DND-41 (cell line): ENCODE measurements at regions not wholly inside any gene's neighbourhood (a gene's known extent, or its start where the extent isn't known, plus 50 kb on each side); places are given as distances from the start of the nearest gene placed in this dataset.

Source experiments
- ATAC-seq: fragments of 200-7000 bp; cut with Tn5 transposase; 3 replicates; pipeline ENCODE4 v1.9.1; 2021; ENCODE audit warnings: low read depth; ENCODE audit not compliant: insufficient read depth
- DNase-seq: peaks from one replicate; pipeline ENCODE4 v3.0.0-alpha.2; 2020
- H2AFZ ChIP-seq: 2 replicates; pipeline ENCODE4 v1.6.0; 2012; ENCODE audit warnings: low read depth, low read length
- H3K27ac ChIP-seq: 2 replicates; pipeline ENCODE4 v1.5.1; 2012; ENCODE audit warnings: low read length, inconsistent platforms
- H3K27me3 ChIP-seq: fragments of 200-600 bp; sonication (generic); 2 replicates; pipeline ENCODE4 v1.6.0; 2012; ENCODE audit warnings: low read length, mild to moderate bottlenecking, inconsistent platforms; ENCODE audit not compliant: insufficient read depth, poor library complexity
- H3K36me3 ChIP-seq: 2 replicates; pipeline ENCODE4 v1.5.1; 2012; ENCODE audit warnings: low read length, inconsistent platforms; ENCODE audit not compliant: insufficient read depth
- H3K4me1 ChIP-seq: 2 replicates; pipeline ENCODE4 v1.5.1; 2012; ENCODE audit warnings: mild to moderate bottlenecking, low read length; ENCODE audit not compliant: insufficient read depth
- H3K4me2 ChIP-seq: 2 replicates; pipeline ENCODE4 v1.6.0; 2012; ENCODE audit warnings: mild to moderate bottlenecking, moderate library complexity, low read length, inconsistent platforms; ENCODE audit not compliant: insufficient read depth
- H3K4me3 ChIP-seq, 2 experiments: fragments of 200-600 bp in 1 of 2; shearing (Covaris generic) in 1 of 2; 2 replicates each; pipeline ENCODE4 v1.5.1; 2012 to 2016; ENCODE audit warnings: inconsistent platforms in 2 of 2, low read length in 2 of 2, mild to moderate bottlenecking in 2 of 2, low read depth in 1 of 2, moderate library complexity in 1 of 2
- H3K79me2 ChIP-seq: 2 replicates; pipeline ENCODE4 v1.6.0; 2012; ENCODE audit warnings: low read length, inconsistent platforms; ENCODE audit not compliant: insufficient read depth
- H3K9ac ChIP-seq: 2 replicates; pipeline ENCODE4 v1.6.0; 2012; ENCODE audit warnings: low read depth, mild to moderate bottlenecking, inconsistent platforms, low read length, moderate library complexity
- H3K9me3 ChIP-seq: 2 replicates; pipeline ENCODE4 v1.5.1; 2012; ENCODE audit warnings: low read length, moderate library complexity, mild to moderate bottlenecking, inconsistent platforms; ENCODE audit not compliant: insufficient read depth, severe bottlenecking
- H4K20me1 ChIP-seq: 2 replicates; pipeline ENCODE4 v1.6.0; 2012; ENCODE audit warnings: low read length; ENCODE audit not compliant: insufficient read depth
- CTCF ChIP-seq: IDR thresholded peaks from 2 replicates; pipeline ENCODE4 v1.5.1; 2012; ENCODE audit warnings: borderline replicate concordance, low read length, moderate library complexity, mild to moderate bottlenecking; ENCODE audit not compliant: poor library complexity, severe bottlenecking; ENCODE audit errors: extremely low read depth
- EZH2 ChIP-seq: IDR thresholded peaks from 3 replicates; pipeline ENCODE4 v1.6.1; 2012; ENCODE audit warnings: borderline replicate concordance, low read depth, mild to moderate bottlenecking, moderate library complexity, low read length, inconsistent platforms; ENCODE audit not compliant: severe bottlenecking

- H3K27me3 ChIP-seq: no peaks in the 10 kb centered on the region
- H3K4me1 ChIP-seq: no peaks in the 10 kb centered on the region
- no peaks in the 10 kb centered on the region for H3K79me2 ChIP-seq
- H3K4me2 ChIP-seq: no peak overlapping the region
- no peak for DNase-seq
- no peak for ATAC-seq
- no peak overlapping the region for H2AFZ ChIP-seq
- H3K4me3 ChIP-seq: no peak overlapping the region
- H3K36me3 ChIP-seq: no peaks in the 10 kb centered on the region
- no peak for TF ChIP-seq EZH2
- TF ChIP-seq CTCF: no peak
- H4K20me1 ChIP-seq: no peaks in the 10 kb centered on the region
- no peak overlapping the region for H3K27ac ChIP-seq
- no peak overlapping the region for H3K9ac ChIP-seq
- H3K9me3 ChIP-seq: peaks cover 57% of the 10 kb centered on the region
These were observed 223.4 kb downstream of the SNRPN start for GRCh38 chr15:25177955-25178801.

- H3K27ac ChIP-seq: no peak overlapping the region
- TF ChIP-seq EZH2 (no peak), CTCF (no peak)
- no peak overlapping the region for H2AFZ ChIP-seq
- H3K79me2 ChIP-seq: no peaks in the 10 kb centered on the region
- H3K36me3 ChIP-seq: no peaks in the 10 kb centered on the region
- DNase-seq (no peak), ATAC-seq (no peak)
- H3K9ac ChIP-seq: no peak overlapping the region
- H3K4me1 ChIP-seq: no peaks in the 10 kb centered on the region
- no peak overlapping the region for H3K4me3 ChIP-seq
- no peaks in the 10 kb centered on the region for H3K27me3 ChIP-seq
- H4K20me1 ChIP-seq: no peaks in the 10 kb centered on the region
- no peak overlapping the region for H3K4me2 ChIP-seq
- peaks cover 59% of the 10 kb centered on the region for H3K9me3 ChIP-seq
These were observed 224.3 kb downstream of the SNRPN start for GRCh38 chr15:25178835-25179672.

- peaks cover 65% of the 10 kb centered on the region for H3K9me3 ChIP-seq
- H3K79me2 ChIP-seq: no peaks in the 10 kb centered on the region
- DNase-seq: peak; percentile 1
These were observed 225.1 kb downstream of the SNRPN start for GRCh38 chr15:25179673-25180511.

More at GRCh38 chr15:25179673-25180511, 225.1 kb downstream of the SNRPN start:
- H3K27ac ChIP-seq: no peak overlapping the region
- H3K9ac ChIP-seq: no peak overlapping the region
- no peaks in the 10 kb centered on the region for H3K4me1 ChIP-seq
- H3K4me3 ChIP-seq: no peak overlapping the region
- no peaks in the 10 kb centered on the region for H4K20me1 ChIP-seq
- H3K36me3 ChIP-seq: no peaks in the 10 kb centered on the region
- no peak overlapping the region for H3K4me2 ChIP-seq
- H2AFZ ChIP-seq: no peak overlapping the region
- TF ChIP-seq EZH2: no peak
- TF ChIP-seq CTCF: no peak
- ATAC-seq: no peak
- H3K27me3 ChIP-seq: no peaks in the 10 kb centered on the region
